ENCODE measurements at regions not wholly inside any gene's neighbourhood (a gene's known extent, or its start where the extent isn't known, plus 50 kb on each side); places are given as distances from the start of the nearest gene placed in this dataset.
"Not testable (repeated sequence)": the region's sequence is repeated elsewhere in the genome, so short reads cannot be mapped to it uniquely, and the experiment has no call there.

DNA sequence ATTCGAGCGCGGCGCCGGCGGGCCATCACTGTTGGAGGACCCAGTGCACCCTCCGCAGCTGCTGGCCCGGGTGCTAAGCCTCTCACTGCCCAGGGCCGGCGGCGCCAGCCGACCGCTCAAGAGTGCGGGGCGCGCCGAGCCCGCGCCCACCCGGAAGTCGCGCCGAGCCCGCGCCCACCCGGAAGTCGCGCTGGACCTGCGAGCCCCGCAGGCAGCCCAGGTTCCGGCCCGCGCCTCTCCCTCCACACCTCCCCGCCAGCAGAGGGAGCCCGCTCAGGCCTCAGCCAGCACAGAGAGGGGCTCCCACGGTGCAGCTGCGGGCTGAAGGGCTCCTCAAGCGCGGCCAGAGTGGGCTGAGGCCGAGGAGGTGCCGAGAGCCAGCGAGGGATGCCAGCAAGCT lies 170.8 kb downstream of the GTF2H2C_2 start:
- not testable (repeated sequence) for H3K27ac ChIP-seq (ENCODE audit: low read length); H3K36me3 ChIP-seq (ENCODE audit: insufficient read depth, low read length); DNase-seq; H3K4me3 ChIP-seq (ENCODE audit: low read length); H3K9me2 ChIP-seq (replicated peaks; ENCODE audit: insufficient read depth, low read length); H3K4me1 ChIP-seq (ENCODE audit: low read length); H3K27me3 ChIP-seq (ENCODE audit: low read length); H3K4me2 ChIP-seq (ENCODE audit: low read depth, low read length, poor library complexity, severe bottlenecking); H2AFZ ChIP-seq (ENCODE audit: low read length); H4K20me1 ChIP-seq (ENCODE audit: insufficient read depth, low read depth, low read length); H3K79me2 ChIP-seq (ENCODE audit: low read length); H3K9me3 ChIP-seq (ENCODE audit: low read length)
- H3K9ac ChIP-seq (ENCODE audit: low read length) = peak overlapping the region; percentile 37; the same call in 1 of the 2 replicates

Data from Karpas-422 (cell line).